ENCODE measurements at regions not wholly inside any gene's neighbourhood (a gene's known extent, or its start where the extent isn't known, plus 50 kb on each side); places are given as distances from the start of the nearest gene placed in this dataset.

GRCh38 chr12:93275589-93275988 lies 102.1 kb upstream of the NUDT4 start:
- peak overlapping the region; percentile 94 for H3K27ac Mint-ChIP-seq
- no peak for DNase-seq
- no peak overlapping the region for H3K4me3 Mint-ChIP-seq
- peaks cover 10% of the 10 kb centered on the region for H3K9me3 Mint-ChIP-seq
- H3K4me1 Mint-ChIP-seq, result peaks cover 63% of the 10 kb centered on the region
- TF ChIP-seq, protein P1, sequence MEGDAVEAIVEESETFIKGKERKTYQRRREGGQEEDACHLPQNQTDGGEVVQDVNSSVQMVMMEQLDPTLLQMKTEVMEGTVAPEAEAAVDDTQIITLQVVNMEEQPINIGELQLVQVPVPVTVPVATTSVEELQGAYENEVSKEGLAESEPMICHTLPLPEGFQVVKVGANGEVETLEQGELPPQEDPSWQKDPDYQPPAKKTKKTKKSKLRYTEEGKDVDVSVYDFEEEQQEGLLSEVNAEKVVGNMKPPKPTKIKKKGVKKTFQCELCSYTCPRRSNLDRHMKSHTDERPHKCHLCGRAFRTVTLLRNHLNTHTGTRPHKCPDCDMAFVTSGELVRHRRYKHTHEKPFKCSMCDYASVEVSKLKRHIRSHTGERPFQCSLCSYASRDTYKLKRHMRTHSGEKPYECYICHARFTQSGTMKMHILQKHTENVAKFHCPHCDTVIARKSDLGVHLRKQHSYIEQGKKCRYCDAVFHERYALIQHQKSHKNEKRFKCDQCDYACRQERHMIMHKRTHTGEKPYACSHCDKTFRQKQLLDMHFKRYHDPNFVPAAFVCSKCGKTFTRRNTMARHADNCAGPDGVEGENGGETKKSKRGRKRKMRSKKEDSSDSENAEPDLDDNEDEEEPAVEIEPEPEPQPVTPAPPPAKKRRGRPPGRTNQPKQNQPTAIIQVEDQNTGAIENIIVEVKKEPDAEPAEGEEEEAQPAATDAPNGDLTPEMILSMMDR (IDR thresholded peaks at IDR 0.05), result no peak
- H3K36me3 Mint-ChIP-seq (ENCODE audit: low read depth), result peaks cover 7% of the 10 kb centered on the region
- H3K27me3 Mint-ChIP-seq (ENCODE audit: low read depth, poor library complexity), result no peaks in the 10 kb centered on the region

DNA sequence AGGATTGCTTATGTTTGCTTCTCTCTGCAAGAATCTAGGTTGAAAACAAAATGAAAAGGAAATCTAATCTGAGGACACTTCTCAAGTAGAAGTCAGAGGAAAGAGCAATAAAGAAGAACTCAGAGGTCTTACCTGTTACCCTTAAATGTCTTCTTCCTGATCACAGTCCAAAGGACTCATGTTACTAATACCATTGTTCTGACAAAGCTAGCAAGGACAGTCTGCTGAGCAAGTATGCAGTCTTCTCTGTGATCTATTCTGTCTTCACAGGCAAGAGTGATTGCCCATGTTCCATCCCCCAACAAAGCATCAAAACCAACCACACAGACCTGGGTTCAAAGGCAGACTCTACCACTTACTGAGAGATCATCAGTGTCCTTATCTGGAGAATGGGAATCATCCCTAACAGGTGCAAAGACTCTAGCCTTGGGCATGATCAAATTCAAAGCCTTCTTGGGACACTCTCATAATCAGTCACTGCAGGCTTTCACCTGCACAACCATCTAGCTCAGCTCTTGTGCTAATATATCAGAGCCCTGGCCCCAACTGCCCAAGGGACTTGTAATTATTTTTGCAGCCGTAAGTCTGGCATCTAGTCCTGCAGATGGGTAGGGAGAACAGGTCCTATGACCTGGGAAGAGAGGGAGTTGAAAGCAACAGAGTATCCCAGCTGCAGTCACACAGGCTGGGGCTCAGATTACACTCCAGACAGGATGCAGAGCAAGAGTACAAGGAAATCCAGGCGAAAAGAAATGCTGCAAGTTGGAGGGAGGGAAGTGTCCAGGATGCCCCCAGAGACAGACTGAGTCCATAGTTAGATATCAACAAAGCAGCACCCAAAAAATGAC lies 97.9 kb upstream of the NUDT4 start:
- Mint-ChIP-seq H3K36me3 (ENCODE audit: low read depth) (peaks cover 5% of the 10 kb centered on the region), H3K4me3 (peak overlapping the region; percentile 16), H3K9me3 (peaks cover 5% of the 10 kb centered on the region), H3K4me1 (peaks cover 53% of the 10 kb centered on the region), H3K27ac (peak overlapping the region; percentile 9), H3K27me3 (ENCODE audit: low read depth, poor library complexity) (no peaks in the 10 kb centered on the region)
- DNase-seq, result peak; percentile 36
- TF ChIP-seq, protein P1 (IDR thresholded peaks at IDR 0.05), result no peak

DNA sequence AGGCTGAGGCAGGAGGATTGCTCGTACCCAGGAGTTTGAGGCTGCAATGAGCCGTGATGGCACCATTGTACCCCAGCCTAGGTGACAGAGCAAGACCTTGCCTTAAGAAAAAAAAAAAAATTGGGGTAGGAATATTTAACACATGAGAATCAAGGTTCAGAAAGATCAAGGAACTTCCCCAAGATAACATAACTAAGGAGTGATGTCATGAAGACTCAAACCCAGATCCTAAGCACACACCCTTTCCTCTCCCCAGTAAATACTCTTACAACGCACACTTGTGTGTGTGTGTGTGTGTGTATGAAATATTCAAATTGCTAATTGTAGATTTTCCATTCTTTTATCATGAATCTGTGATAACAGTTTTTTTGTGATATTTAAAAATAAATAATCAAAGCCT lies 90.6 kb upstream of the NUDT4 start:
- H3K4me3 Mint-ChIP-seq, result no peak overlapping the region
- H3K4me1 Mint-ChIP-seq, result peaks cover 9% of the 10 kb centered on the region
- H3K36me3 Mint-ChIP-seq (ENCODE audit: low read depth), result peaks cover 19% of the 10 kb centered on the region
- H3K27ac Mint-ChIP-seq, result no peak overlapping the region
- peaks cover 27% of the 10 kb centered on the region for H3K9me3 Mint-ChIP-seq
- DNase-seq, result no peak
- TF ChIP-seq, protein P1 (IDR thresholded peaks at IDR 0.05), result no peak
- H3K27me3 Mint-ChIP-seq (ENCODE audit: low read depth, poor library complexity), result no peaks in the 10 kb centered on the region

GRCh38 chr12:93288626-93289025 lies 89.1 kb upstream of the NUDT4 start:
- Mint-ChIP-seq H3K27me3 (ENCODE audit: low read depth, poor library complexity) (no peaks in the 10 kb centered on the region), H3K4me3 (no peak overlapping the region), H3K27ac (no peak overlapping the region), H3K9me3 (peaks cover 27% of the 10 kb centered on the region), H3K36me3 (ENCODE audit: low read depth) (peaks cover 19% of the 10 kb centered on the region), H3K4me1 (peaks cover 15% of the 10 kb centered on the region)
- no peak for DNase-seq
- TF ChIP-seq, protein P1 (IDR thresholded peaks at IDR 0.05), result no peak

GRCh38 chr12:93290391-93290790 lies 87.3 kb upstream of the NUDT4 start:
- Mint-ChIP-seq H3K27ac (no peak overlapping the region), H3K9me3 (peaks cover 22% of the 10 kb centered on the region), H3K4me3 (no peak overlapping the region), H3K4me1 (peaks cover 14% of the 10 kb centered on the region), H3K36me3 (ENCODE audit: low read depth) (peaks cover 14% of the 10 kb centered on the region), H3K27me3 (ENCODE audit: low read depth, poor library complexity) (no peaks in the 10 kb centered on the region)
- TF ChIP-seq, protein P1 (IDR thresholded peaks at IDR 0.05), result no peak
- no peak for DNase-seq

DNA sequence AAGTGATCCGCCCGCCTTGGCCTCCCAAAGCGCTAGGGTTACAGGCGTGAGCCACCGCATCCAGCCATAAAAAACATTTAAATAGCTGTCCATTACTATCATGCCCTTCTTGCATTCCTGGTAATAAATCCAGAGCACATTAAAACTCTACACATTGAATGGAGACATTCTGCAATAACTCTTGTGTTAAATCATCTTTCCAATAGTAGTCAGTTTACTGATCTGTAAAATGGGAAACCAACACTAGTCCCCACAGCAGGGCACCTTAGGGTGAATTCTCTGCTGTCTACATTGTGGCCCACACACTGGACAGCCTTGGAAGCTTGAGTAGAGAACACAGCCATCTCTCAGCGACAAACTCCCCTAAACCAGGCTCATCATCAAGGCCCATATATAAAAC lies 85.5 kb upstream of the NUDT4 start:
- Mint-ChIP-seq H3K9me3 (peaks cover 13% of the 10 kb centered on the region), H3K36me3 (ENCODE audit: low read depth) (peaks cover 9% of the 10 kb centered on the region), H3K27ac (no peak overlapping the region), H3K4me1 (peaks cover 25% of the 10 kb centered on the region), H3K4me3 (no peak overlapping the region), H3K27me3 (ENCODE audit: low read depth, poor library complexity) (no peaks in the 10 kb centered on the region)
- TF ChIP-seq, protein P1 (IDR thresholded peaks at IDR 0.05), result no peak
- no peak for DNase-seq
